SJCRH30 (cell line): ENCODE measurements at regions not wholly inside any gene's neighbourhood (a gene's known extent, or its start where the extent isn't known, plus 50 kb on each side); places are given as distances from the start of the nearest gene placed in this dataset.

Experiments used
- DNase-seq, 2 experiments: peaks; one replicate each; pipeline ENCODE4 v3.0.0-alpha.2; 2015 to 2020
- H3K27ac ChIP-seq: fragments of 250-450 bp; sonication (Bioruptor Pico); 2 replicates; pipeline ENCODE4 v1.5.1; 2020; ENCODE audit warnings: mild to moderate bottlenecking, moderate library complexity
- H3K27me3 ChIP-seq: fragments of 250-450 bp; sonication (Bioruptor Pico); 2 replicates; pipeline ENCODE4 v1.5.1; 2020; ENCODE audit warnings: mild to moderate bottlenecking, moderate library complexity
- H3K36me3 ChIP-seq: fragments of 250-450 bp; sonication (Bioruptor Pico); 2 replicates; pipeline ENCODE4 v1.5.1; 2020; ENCODE audit warnings: mild to moderate bottlenecking, moderate library complexity
- H3K4me1 ChIP-seq: fragments of 250-450 bp; sonication (Bioruptor Pico); 2 replicates; pipeline ENCODE4 v1.5.1; 2020; ENCODE audit warnings: mild to moderate bottlenecking, moderate library complexity
- H3K4me3 ChIP-seq: fragments of 250-450 bp; sonication (Bioruptor Pico); 2 replicates; pipeline ENCODE4 v1.5.1; 2020; ENCODE audit warnings: mild to moderate bottlenecking, moderate library complexity
- H3K9me3 ChIP-seq: fragments of 250-450 bp; sonication (Bioruptor Pico); replicated peaks from 2 replicates; pipeline ENCODE4 v1.5.1; 2020; ENCODE audit warnings: mild to moderate bottlenecking, moderate library complexity

DNA sequence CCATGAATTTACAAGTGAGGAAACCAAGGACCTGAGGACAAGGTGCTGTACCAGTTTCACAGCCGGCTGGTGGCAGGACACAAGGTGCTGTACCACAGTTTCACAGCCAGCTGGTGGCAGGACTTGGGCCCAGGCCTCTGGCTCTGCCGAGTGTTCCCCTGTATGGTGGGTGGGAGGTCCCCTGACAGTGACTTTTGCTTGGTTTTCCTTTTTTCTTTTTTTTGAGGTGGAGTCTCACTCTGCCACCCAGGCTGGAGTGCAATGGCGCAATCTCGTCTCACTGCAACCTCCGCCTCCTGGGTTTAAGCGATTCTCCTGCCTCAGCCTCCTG is 212.4 kb downstream of the LY86 start:
- no peak overlapping the region for H3K4me3 ChIP-seq
- no peaks in the 10 kb centered on the region for H3K27me3 ChIP-seq
- DNase-seq, result no peak
- H3K36me3 ChIP-seq, result no peaks in the 10 kb centered on the region
- no peaks in the 10 kb centered on the region for H3K4me1 ChIP-seq
- H3K27ac ChIP-seq, result no peak overlapping the region
- no peaks in the 10 kb centered on the region for H3K9me3 ChIP-seq

DNA sequence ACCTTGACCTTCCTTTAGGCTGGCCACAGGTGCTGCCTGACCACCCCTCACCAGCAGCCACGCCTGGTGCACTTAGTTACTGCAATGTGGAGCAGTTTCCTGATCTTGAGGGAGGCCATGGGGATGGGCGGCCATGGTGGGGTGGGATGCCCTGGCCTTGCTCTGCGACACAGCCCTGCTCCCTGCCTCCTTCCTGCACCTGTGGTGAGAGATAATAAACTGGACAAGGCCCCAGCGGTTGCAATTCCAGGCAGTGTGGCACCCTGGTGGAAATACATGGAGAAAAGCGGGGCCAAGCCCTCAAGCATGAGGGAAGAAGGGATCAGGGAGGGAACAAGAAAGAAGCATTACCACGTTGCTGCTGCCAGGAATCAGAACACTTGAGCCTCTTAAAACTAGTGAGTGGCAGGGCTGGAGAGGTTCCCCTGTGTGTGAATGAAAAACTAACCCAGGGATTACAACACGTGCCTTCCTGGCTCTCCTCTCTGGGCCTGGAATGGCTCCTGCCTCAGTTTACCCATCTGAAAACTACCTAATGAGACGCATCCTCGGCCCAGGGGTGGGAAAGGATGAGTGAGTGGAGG is 213.2 kb downstream of the LY86 start:
- no peaks in the 10 kb centered on the region for H3K4me1 ChIP-seq
- no peak overlapping the region for H3K27ac ChIP-seq
- H3K36me3 ChIP-seq, result no peaks in the 10 kb centered on the region
- H3K4me3 ChIP-seq, result no peak overlapping the region
- DNase-seq, result no peak
- H3K27me3 ChIP-seq, result no peaks in the 10 kb centered on the region
- no peaks in the 10 kb centered on the region for H3K9me3 ChIP-seq

DNA sequence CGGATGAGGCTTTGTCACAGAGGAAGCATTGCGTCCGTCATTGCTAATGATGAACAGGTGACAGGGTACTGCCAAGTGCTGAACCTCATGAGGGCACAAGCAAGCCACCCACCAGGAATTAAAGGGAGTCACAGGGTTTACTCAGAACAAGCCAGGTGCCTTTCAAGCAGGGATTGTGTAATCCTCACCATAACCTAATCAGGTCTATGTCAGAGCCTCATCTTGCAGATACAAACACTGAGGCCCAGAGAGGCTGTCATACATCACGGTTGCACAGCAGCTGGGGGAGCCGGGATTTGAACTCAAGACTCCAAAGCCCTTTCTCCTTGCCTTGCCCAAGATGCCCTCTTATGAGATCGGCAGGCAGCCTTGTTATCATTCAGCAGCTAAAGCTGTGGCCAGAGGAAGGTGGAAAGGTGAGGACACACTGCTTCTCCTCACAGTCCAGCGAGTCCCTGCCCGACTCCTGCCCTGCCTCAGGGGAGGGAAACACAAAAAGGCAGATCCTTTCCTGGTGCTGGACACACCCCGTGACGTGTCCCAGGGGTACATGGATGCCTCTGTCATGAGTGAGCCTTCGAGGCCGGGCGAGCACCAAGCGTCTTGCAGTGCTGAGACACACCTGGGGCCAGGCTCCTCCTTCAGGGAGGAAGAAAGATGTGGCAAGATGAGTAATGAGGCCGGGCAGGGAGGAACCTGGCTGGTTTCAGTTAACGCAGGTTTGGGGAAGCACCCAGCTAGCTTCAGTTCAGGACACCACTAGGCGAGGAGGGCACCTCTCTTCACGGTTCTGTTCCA is 214.9 kb downstream of the LY86 start:
- Histone ChIP-seq H3K4me3 (no peak overlapping the region), H3K27me3 (no peaks in the 10 kb centered on the region), H3K9me3 (no peaks in the 10 kb centered on the region), H3K27ac (no peak overlapping the region), H3K36me3 (no peaks in the 10 kb centered on the region), H3K4me1 (no peaks in the 10 kb centered on the region)
- no peak for DNase-seq

DNA sequence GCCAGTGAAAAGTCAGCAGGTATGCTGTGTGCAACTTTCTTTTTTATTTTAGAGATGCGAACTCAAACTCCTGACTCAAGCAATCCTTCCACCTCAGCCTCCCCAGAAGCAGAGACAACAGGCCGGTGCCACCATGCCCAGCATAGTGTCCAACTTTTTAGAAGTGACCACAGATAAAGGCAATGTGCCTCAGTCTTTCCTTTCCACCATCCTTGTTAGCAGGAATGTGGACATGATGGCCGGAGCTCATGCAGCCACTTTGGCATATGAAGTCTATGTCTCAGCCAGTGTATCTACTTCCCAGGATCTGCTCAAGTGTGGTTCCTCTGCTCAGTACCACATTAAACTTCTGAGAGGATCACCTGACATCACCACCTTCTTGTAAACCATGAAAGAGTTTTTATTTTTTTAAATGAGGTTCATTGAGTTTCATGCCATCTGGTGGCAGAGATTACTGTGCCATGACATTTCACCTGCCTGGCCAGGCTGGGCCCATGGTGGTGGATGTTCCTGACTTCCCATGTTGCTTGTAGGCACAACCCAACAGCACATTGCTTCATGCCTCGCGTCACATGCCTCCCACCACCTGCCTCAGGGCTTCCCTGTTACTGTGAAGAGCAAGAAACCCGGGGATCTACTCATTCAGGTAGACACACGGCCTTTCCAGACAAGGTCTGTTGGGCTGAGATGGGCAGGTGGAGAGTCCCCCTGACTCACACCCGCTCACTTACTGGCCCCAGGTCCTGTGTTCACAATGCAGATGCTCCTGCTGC is 216.5 kb downstream of the LY86 start:
- no peak for DNase-seq
- Histone ChIP-seq H3K4me3 (no peak overlapping the region), H3K36me3 (no peaks in the 10 kb centered on the region), H3K4me1 (no peaks in the 10 kb centered on the region), H3K9me3 (no peaks in the 10 kb centered on the region), H3K27me3 (no peaks in the 10 kb centered on the region), H3K27ac (no peak overlapping the region)

DNA sequence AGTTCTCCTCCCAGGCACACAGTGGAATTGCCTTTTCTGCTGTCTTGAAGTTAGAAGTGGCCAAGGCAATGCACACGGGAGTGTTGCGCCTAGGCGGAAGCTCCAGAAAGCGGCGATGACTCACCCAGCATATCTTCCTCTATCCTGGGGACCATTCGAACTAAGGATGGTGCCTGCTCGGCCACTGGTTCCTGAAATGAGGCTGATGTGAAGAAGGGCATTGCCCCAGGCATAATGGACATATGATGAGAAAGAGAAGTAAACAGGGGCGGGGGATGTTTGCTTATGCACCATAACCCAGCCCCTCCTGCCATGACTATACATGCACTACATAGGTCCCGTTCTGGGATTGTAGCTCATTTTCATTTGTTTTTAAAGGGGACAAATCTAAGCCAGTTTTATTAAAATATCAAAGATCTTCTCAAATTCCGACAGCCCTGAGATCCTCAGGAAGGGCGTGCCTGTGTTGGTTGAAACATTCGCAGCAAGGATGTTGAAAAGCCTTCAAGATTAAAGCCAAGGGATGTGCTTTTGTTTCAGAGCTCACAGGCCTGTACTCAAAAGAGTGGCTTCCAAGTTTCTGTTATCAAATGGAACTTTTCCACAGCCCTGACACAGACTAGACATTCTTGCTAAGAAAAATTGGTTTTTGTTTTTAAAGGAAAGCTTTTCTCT is 218.5 kb downstream of the LY86 start:
- Histone ChIP-seq H3K4me1 (no peaks in the 10 kb centered on the region), H3K27ac (no peak overlapping the region), H3K9me3 (no peaks in the 10 kb centered on the region), H3K27me3 (no peaks in the 10 kb centered on the region), H3K36me3 (no peaks in the 10 kb centered on the region), H3K4me3 (no peak overlapping the region)
- no peak for DNase-seq

DNA sequence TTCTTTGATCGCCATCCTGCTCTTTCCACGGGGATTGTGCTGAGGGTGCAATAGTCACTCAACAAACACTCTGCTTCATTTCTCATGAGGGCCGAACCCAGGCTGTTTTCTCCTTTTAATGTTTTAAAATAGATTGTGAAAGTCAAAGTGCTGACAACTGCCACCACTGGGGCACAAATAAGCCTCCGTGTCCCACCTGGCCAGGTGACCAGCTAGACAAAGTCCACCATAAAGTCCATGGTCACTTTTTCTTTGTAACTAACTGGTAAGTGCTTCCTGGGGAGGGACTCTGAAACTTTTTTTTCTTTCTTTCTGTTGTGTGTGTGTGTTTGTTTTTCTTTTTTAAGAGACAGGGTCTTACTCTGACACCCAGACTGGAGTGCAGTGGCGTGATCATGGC is 219.8 kb downstream of the LY86 start:
- Histone ChIP-seq H3K4me3 (no peak overlapping the region), H3K36me3 (no peaks in the 10 kb centered on the region), H3K27ac (no peak overlapping the region), H3K27me3 (no peaks in the 10 kb centered on the region), H3K4me1 (no peaks in the 10 kb centered on the region), H3K9me3 (no peaks in the 10 kb centered on the region)
- no peak for DNase-seq

DNA sequence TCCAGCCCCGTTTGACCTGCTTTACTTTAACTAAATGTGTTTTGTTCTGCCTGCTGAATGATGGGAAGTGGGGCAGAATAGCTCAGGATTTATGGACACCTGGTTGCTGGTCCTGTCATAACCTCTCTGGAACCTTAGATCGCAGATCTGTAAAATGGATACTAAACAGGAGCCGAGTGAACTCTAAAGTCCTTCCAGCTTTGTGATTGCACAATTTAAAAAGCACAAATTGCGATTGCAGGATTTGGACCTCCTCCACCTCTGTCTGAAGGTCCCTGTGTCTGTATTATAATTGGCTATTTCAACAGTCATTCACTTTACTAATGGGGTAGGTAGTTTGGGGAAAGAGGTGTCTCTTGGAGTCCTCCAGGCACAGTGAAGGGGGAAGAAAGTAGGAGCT is 220.4 kb downstream of the LY86 start:
- Histone ChIP-seq H3K36me3 (no peaks in the 10 kb centered on the region), H3K4me3 (no peak overlapping the region), H3K4me1 (no peaks in the 10 kb centered on the region), H3K27me3 (no peaks in the 10 kb centered on the region), H3K9me3 (no peaks in the 10 kb centered on the region), H3K27ac (no peak overlapping the region)
- DNase-seq, result no peak

DNA sequence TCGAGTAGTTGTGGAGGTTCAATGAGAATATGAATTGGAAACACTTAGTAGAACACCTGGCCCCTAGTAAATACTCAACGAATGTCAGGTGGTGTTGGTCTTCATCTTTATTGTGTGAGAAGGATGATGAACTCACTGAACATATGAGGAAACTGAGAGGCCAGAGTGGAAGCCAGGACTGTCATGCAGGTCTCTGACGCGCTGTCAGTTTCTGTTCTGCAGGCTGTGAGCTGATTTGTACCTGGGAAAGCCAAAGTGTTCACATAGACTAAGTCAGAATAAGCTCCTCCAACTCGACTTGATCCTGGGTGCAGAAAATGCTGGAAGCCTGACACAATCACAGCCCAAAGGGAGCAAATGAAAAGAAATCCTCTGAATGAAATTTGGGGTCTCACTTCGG is 222.2 kb downstream of the LY86 start:
- Histone ChIP-seq H3K9me3 (no peaks in the 10 kb centered on the region), H3K27me3 (no peaks in the 10 kb centered on the region), H3K36me3 (no peaks in the 10 kb centered on the region), H3K27ac (no peak overlapping the region), H3K4me1 (no peaks in the 10 kb centered on the region), H3K4me3 (no peak overlapping the region)
- no peak for DNase-seq

DNA sequence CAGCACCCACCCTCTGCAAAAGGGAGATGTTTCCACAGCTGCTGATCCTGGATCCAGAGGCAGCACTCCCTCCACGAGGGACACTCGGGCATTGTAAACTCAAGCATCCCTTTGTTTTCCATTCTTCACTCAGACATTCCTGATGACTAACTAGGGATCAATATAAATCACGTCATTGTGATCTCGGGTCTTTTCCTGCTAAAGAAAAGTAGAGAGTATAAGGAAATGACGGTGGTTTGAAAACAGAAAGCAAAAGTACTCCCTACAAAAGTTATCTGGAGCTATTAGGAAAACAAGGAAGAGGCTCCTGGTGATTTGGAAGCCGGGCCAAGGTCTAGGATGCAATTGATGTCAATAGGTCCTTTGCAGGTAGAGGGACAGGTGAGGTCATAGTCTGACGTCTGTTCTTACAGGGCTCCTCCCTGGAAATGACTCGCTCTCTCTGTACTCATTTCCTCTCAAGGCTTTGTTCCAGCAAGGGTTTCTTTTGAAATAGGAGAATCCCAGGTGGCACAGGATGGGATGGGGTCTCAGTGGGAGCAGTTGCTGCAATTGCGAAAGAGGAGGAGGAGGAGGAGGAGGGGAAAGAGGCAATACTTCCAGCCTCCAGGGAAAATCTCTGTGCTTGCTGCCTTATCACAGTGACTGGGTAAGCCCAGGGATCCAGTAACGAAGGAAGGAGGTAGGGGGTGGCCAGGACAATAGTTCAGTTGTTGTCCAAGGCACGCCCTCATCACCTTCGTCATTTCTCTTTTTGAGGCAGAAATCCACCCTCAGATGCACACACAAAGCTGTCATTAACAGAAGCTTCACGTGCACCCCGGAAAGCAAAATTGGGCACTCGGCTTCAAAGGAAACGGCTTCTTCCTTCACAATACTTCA is 222.8 kb downstream of the LY86 start:
- peak in 1 of 2 experiments; percentile 11 for DNase-seq
- H3K27ac ChIP-seq, result no peak overlapping the region
- H3K27me3 ChIP-seq, result no peaks in the 10 kb centered on the region

DNA sequence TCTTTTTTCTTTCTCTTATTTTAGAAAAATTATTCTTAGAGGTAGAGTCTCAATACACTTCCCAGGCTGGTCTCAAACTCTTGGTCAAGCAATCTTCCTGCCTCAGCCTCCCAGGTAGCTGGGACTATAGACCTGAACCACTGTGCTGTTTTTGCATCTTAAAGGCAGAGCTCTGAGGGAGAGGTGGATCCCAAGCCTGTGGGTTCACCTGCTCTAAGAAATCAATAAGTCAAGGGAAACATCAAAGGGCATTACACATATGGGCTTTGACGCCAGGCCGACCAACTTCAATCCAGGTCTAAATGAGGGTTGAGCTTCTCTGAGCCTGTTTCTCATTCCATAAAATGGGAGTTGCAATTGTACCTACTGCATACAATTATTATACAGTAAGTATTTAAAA is 223.9 kb downstream of the LY86 start:
- Histone ChIP-seq H3K36me3 (no peaks in the 10 kb centered on the region), H3K4me1 (no peaks in the 10 kb centered on the region), H3K27ac (no peak overlapping the region), H3K9me3 (no peaks in the 10 kb centered on the region), H3K4me3 (no peak overlapping the region), H3K27me3 (no peaks in the 10 kb centered on the region)
- DNase-seq, result no peak

More for the DNA sequence above, 222.8 kb downstream of the LY86 start:
- no peaks in the 10 kb centered on the region for H3K36me3 ChIP-seq
- H3K9me3 ChIP-seq, result no peaks in the 10 kb centered on the region
- no peak overlapping the region for H3K4me3 ChIP-seq
- H3K4me1 ChIP-seq, result no peaks in the 10 kb centered on the region

DNA sequence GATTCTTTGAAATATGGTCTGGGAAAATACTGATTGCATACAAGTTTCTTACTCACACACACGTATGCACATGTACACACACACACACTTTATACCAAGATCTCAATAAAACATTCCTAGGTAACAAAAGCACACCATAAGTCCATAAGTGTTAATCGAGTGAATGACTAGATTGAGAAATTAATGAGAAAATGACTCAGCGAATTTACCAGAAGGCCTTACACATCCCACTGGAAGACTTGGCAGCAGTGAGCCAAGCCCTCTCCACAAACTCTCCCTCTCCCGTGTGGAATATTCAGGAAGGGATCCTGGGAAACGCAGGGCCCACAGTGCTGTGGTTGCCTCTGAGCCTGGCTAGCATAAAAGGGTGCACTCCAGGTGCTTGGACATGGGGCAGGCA is 227.2 kb downstream of the LY86 start:
- Histone ChIP-seq H3K27ac (no peak overlapping the region), H3K9me3 (no peaks in the 10 kb centered on the region), H3K27me3 (no peaks in the 10 kb centered on the region), H3K36me3 (no peaks in the 10 kb centered on the region), H3K4me3 (no peak overlapping the region), H3K4me1 (no peaks in the 10 kb centered on the region)
- DNase-seq, result no peak

DNA sequence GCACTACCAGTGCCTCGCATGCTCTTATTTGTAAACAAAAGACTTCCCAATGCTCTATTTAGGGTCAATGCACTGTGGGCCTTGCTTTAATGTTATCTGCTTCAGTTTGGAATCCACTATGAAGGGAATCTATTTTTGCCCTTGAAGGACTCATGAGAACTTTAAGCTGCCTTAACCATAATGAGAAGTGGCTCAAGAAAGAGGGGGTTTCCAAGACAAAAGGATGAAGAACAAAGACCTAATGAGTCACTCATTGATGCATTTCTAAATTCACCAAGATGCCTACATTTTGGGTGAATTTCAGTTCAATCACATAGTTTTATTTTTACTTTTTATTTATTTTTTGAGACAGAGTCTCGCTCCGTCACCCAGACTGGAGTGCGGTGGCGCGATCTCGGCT is 228.2 kb downstream of the LY86 start:
- Histone ChIP-seq H3K27me3 (no peaks in the 10 kb centered on the region), H3K9me3 (no peaks in the 10 kb centered on the region), H3K27ac (no peak overlapping the region), H3K36me3 (no peaks in the 10 kb centered on the region), H3K4me1 (no peaks in the 10 kb centered on the region), H3K4me3 (no peak overlapping the region)
- no peak for DNase-seq

DNA sequence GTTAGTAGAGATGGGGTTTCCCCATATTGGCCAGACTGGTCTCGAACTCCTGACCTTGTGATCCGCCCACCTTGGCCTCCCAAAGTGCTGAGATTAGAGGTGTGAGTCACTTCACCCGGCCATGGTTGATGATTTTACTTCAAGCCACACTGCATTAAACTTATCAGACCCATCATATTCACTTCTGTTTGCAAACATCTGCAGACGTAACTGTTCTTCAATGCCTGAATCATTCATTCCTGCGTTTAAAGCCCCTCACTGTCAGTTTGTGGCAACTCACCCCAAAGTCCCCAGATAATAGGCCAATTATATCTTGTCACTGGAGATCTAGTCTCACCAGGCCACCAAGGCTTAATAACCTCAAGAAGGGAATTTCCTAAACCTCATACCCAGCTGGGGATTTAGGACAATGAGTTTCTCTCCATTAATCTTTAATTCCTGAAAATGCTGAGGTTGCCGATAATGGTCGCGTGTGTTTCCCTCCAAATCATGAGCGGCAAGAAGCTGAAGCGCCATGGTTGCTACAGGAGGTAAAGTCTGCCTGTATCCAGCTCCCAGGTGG is 229.6 kb downstream of the LY86 start:
- H3K27me3 ChIP-seq, result no peaks in the 10 kb centered on the region
- DNase-seq, result no peak
- no peaks in the 10 kb centered on the region for H3K36me3 ChIP-seq
- no peaks in the 10 kb centered on the region for H3K9me3 ChIP-seq
- H3K27ac ChIP-seq, result no peak overlapping the region
- no peaks in the 10 kb centered on the region for H3K4me1 ChIP-seq
- no peak overlapping the region for H3K4me3 ChIP-seq

DNA sequence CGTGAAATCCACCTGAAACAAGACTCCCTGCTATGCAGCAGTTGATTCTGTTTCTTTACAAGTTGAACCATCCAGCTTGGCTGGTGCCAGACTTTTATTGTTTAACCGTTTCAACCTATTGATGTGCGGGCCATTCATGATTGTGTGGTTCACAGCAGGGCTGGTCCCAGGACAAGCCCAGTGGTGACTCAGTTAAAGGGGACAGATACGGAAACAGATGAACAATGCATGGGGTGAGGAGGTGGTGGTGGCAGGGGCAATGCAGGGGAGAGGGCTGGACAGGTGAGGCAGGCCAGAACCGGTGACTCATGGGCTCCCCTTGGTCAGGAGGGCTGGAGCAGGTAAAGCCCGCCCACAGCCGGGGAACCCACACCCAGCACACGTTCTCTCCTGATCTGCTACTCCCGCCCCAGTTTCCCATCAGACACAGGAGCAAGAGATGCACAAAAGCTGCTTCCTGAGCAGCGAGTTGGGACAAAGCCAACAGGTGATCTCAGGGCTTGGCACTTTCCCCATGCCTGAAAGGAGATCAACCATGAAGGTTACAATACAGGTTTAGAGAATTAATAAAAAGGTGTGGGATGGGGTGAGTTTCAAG is 232.2 kb downstream of the LY86 start:
- DNase-seq, result no peak
- Histone ChIP-seq H3K27me3 (no peaks in the 10 kb centered on the region), H3K9me3 (no peaks in the 10 kb centered on the region), H3K4me1 (0 out of 2 replicates have a peak, but pooled peaks cover 3% of the 10 kb centered on the region), H3K4me3 (no peak overlapping the region), H3K36me3 (no peaks in the 10 kb centered on the region), H3K27ac (no peak overlapping the region)
